PC-9 (cell line): ENCODE measurements at regions not wholly inside any gene's neighbourhood (a gene's known extent, or its start where the extent isn't known, plus 50 kb on each side); places are given as distances from the start of the nearest gene placed in this dataset.

ENCODE experiments used
- EZH2 ChIP-seq: fragments of 200-600 bp; sonication (generic); IDR thresholded peaks from 2 replicates; pipeline ENCODE4 v1.8.0; 2017; ENCODE audit warnings: antibody characterized with exemption, low read depth
- TF ChIP-seq, protein P1 (sequence below): fragments of 200-600 bp; sonication (generic); conservative IDR thresholded peaks from 2 replicates; pipeline ENCODE4 v1.6.1; 2017; ENCODE audit warnings: mixed run types, antibody characterized with exemption, mild to moderate bottlenecking, moderate library complexity

DNA sequence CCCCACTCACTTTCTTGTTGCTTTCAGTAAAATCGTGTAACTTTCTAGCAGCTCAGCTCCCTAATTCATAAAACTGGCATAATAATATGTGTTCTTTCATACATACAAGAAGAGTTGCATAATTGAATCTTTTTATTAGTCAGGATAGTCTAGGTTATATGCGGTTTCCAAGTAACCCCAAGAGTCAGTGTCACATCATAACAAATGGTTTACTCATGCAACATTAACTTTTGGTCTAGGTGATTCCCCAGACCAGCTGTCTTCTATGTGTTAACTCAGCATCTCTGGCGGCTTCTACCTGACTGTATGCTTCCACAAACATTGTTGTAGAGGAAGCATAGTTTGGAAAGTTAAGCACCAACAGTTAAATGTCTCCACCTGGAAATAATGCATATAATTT lies 1000.4 kb downstream of the CDH11 start:
- TF ChIP-seq, protein P1, sequence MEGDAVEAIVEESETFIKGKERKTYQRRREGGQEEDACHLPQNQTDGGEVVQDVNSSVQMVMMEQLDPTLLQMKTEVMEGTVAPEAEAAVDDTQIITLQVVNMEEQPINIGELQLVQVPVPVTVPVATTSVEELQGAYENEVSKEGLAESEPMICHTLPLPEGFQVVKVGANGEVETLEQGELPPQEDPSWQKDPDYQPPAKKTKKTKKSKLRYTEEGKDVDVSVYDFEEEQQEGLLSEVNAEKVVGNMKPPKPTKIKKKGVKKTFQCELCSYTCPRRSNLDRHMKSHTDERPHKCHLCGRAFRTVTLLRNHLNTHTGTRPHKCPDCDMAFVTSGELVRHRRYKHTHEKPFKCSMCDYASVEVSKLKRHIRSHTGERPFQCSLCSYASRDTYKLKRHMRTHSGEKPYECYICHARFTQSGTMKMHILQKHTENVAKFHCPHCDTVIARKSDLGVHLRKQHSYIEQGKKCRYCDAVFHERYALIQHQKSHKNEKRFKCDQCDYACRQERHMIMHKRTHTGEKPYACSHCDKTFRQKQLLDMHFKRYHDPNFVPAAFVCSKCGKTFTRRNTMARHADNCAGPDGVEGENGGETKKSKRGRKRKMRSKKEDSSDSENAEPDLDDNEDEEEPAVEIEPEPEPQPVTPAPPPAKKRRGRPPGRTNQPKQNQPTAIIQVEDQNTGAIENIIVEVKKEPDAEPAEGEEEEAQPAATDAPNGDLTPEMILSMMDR, result no peak
- no peak for TF ChIP-seq EZH2
